ENCODE measurements at regions not wholly inside any gene's neighbourhood (a gene's known extent, or its start where the extent isn't known, plus 50 kb on each side); places are given as distances from the start of the nearest gene placed in this dataset.

DNA sequence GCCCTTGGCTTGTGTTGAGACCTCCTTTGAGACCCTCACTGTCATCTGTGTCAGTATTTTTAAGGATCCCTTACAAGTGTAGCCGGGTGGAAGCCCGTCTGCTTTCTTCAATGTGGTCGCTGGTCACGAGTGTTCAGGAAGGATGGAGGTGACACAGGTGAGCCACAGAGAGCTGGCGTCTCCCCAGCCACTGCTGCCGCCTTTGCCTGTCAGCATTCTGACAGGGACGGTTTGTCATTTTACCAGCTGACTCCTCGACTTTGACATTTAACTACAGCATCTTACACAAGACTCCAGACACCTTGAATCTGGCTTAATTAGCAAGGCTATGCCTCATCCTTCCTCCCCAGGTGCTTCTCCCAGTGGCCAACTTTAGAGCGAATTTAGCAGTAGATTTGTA is 56.3 kb upstream of the MPHOSPH6 start:
- no peak overlapping the region for H2AFZ ChIP-seq (ENCODE audit: control insufficient read depth, low read depth, low read length)
- CTCF ChIA-PET, result no interaction called here
- in situ Hi-C loops (cut with MboI) (no loop called here), intact Hi-C loops (cut with micrococcal nuclease; ENCODE audit: unreplicated experiment) (no loop called here)
- BruUV-seq (replicated peaks), result no TSS peak
- RAD21 ChIA-PET (ENCODE audit: unreplicated experiment), result no interaction called here
- POLR2A ChIA-PET, result no interaction called here
- DNase-seq (ENCODE audit: low read depth, low spot score) (no peak), FAIRE-seq (no peak), ATAC-seq (no peak)
- SMC1A ChIA-PET (ENCODE audit: uncharacterized antibody, unreplicated experiment), result no interaction called here
- no peaks in the 10 kb centered on the region for H3K4me1 ChIP-seq (ENCODE audit: control insufficient read depth, insufficient read depth, low read length)
- no peaks in the 10 kb centered on the region for H4K20me1 ChIP-seq (ENCODE audit: control insufficient read depth, insufficient read depth)
- no peak overlapping the region for H3K4me3 ChIP-seq
- H3K27ac ChIP-seq (ENCODE audit: control insufficient read depth, insufficient read depth), result no peak overlapping the region
- TF ChIP-seq BCL11A (IDR thresholded peaks at IDR 0.05; ENCODE audit: low read depth, low read length) (no peak), RUNX3 (IDR thresholded peaks at IDR 0.05; ENCODE audit: low read length) (no peak), TAF1 (IDR thresholded peaks at IDR 0.05; ENCODE audit: borderline replicate concordance, low read depth, low read length) (no peak), GABPA (IDR thresholded peaks at IDR 0.05; ENCODE audit: low read depth) (no peak), HDAC2 (IDR thresholded peaks at IDR 0.05) (no peak)
- TF ChIP-seq, protein P1, sequence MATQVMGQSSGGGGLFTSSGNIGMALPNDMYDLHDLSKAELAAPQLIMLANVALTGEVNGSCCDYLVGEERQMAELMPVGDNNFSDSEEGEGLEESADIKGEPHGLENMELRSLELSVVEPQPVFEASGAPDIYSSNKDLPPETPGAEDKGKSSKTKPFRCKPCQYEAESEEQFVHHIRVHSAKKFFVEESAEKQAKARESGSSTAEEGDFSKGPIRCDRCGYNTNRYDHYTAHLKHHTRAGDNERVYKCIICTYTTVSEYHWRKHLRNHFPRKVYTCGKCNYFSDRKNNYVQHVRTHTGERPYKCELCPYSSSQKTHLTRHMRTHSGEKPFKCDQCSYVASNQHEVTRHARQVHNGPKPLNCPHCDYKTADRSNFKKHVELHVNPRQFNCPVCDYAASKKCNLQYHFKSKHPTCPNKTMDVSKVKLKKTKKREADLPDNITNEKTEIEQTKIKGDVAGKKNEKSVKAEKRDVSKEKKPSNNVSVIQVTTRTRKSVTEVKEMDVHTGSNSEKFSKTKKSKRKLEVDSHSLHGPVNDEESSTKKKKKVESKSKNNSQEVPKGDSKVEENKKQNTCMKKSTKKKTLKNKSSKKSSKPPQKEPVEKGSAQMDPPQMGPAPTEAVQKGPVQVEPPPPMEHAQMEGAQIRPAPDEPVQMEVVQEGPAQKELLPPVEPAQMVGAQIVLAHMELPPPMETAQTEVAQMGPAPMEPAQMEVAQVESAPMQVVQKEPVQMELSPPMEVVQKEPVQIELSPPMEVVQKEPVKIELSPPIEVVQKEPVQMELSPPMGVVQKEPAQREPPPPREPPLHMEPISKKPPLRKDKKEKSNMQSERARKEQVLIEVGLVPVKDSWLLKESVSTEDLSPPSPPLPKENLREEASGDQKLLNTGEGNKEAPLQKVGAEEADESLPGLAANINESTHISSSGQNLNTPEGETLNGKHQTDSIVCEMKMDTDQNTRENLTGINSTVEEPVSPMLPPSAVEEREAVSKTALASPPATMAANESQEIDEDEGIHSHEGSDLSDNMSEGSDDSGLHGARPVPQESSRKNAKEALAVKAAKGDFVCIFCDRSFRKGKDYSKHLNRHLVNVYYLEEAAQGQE (IDR thresholded peaks at IDR 0.05; ENCODE audit: low read depth, low read length), result no peak
- TF ChIP-seq, protein P2, sequence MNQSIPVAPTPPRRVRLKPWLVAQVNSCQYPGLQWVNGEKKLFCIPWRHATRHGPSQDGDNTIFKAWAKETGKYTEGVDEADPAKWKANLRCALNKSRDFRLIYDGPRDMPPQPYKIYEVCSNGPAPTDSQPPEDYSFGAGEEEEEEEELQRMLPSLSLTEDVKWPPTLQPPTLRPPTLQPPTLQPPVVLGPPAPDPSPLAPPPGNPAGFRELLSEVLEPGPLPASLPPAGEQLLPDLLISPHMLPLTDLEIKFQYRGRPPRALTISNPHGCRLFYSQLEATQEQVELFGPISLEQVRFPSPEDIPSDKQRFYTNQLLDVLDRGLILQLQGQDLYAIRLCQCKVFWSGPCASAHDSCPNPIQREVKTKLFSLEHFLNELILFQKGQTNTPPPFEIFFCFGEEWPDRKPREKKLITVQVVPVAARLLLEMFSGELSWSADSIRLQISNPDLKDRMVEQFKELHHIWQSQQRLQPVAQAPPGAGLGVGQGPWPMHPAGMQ (IDR thresholded peaks at IDR 0.05; ENCODE audit: borderline replicate concordance), result no peak
- TF ChIP-seq, protein P3, sequence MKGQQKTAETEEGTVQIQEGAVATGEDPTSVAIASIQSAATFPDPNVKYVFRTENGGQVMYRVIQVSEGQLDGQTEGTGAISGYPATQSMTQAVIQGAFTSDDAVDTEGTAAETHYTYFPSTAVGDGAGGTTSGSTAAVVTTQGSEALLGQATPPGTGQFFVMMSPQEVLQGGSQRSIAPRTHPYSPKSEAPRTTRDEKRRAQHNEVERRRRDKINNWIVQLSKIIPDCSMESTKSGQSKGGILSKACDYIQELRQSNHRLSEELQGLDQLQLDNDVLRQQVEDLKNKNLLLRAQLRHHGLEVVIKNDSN (IDR thresholded peaks at IDR 0.05; ENCODE audit: borderline replicate concordance, extremely low read length, insufficient read depth, low read depth, low read length), result no peak
- TF ChIP-seq, protein P4, sequence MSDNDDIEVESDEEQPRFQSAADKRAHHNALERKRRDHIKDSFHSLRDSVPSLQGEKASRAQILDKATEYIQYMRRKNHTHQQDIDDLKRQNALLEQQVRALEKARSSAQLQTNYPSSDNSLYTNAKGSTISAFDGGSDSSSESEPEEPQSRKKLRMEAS (IDR thresholded peaks at IDR 0.05; ENCODE audit: low read depth, low read length), result no peak
- H3K27me3 ChIP-seq (replicated peaks in 1 of 2; ENCODE audit: control insufficient read depth in 2 of 2, insufficient read depth in 2 of 2, low read length in 1 of 2), result peaks cover 0 to 2% of the 10 kb centered on the region in 2 experiments; a peak in 1 of 4 replicates
- no peaks in the 10 kb centered on the region for H3K9me3 ChIP-seq (replicated peaks; ENCODE audit: control insufficient read depth, insufficient read depth, low read length)
- H3K79me2 ChIP-seq (ENCODE audit: control insufficient read depth, insufficient read depth, low read length), result no peaks in the 10 kb centered on the region
- no peak overlapping the region for H3K4me2 ChIP-seq (ENCODE audit: control insufficient read depth, insufficient read depth)
- H3K36me3 ChIP-seq (ENCODE audit: control insufficient read depth in 2 of 2, insufficient read depth in 2 of 2, low read length in 1 of 2), result no peaks in the 10 kb centered on the region
- WGBS (ENCODE audit: insufficient coverage, insufficient replicate concordance, low lambda C conversion rate, missing lambda C conversion rate), result 17% methylated on average over 9 of the region's 9 CpGs
- no peak overlapping the region for H3K9ac ChIP-seq (ENCODE audit: control insufficient read depth, insufficient read depth, low read length)

Data from GM12878 (cell line).